VCaP (cell line): ENCODE measurements at regions not wholly inside any gene's neighbourhood (a gene's known extent, or its start where the extent isn't known, plus 50 kb on each side); places are given as distances from the start of the nearest gene placed in this dataset.

Source experiments
- H3K27ac ChIP-seq: fragments of 450-650 bp; 2 replicates; pipeline ENCODE4 v1.5.1; 2017
- CTCF ChIP-seq: fragments of 450-650 bp; conservative IDR thresholded peaks from 2 replicates; pipeline ENCODE4 v1.5.1; 2017; ENCODE audit warnings: mild to moderate bottlenecking, moderate library complexity

- no peak overlapping the region for H3K27ac ChIP-seq
- no peak for TF ChIP-seq CTCF
Observed at GRCh38 chr7:21374134-21374533, 53.7 kb upstream of the SP4 start.

GRCh38 chr7:21377545-21377944 lies 50.3 kb upstream of the SP4 start:
- TF ChIP-seq CTCF, result no peak
- H3K27ac ChIP-seq, result no peak overlapping the region
